Kidney (tissue), 13 donors: ENCODE measurements at regions not wholly inside any gene's neighbourhood (a gene's known extent, or its start where the extent isn't known, plus 50 kb on each side); places are given as distances from the start of the nearest gene placed in this dataset.

ENCODE experiments used
- DNase-seq, 5 donors: peaks; one replicate each; pipeline ENCODE4 v3.0.0-alpha.2; 2013 to 2020
- FAIRE-seq: peaks from 2 replicates; lab custom pipeline; 2012; peaks lifted over from hg19 to GRCh38; lab: Jason Lieb, UNC
- H3K27ac ChIP-seq, 2 donors: one replicate each; pipeline ENCODE4 v1.7.0; 2013; ENCODE audit warnings: low read depth in 2 of 2, low read length in 2 of 2, inconsistent platforms in 1 of 2
- H3K27me3 ChIP-seq: one replicate; pipeline ENCODE4 v1.7.1; 2013; ENCODE audit warnings: low read length, inconsistent platforms; ENCODE audit not compliant: control insufficient read depth, insufficient read depth
- H3K36me3 ChIP-seq, 3 donors: one replicate each; pipeline versions ENCODE4 v1.7.0 to v1.7.1; 2013; ENCODE audit warnings: low read length in 3 of 3, control low read depth in 1 of 3, inconsistent platforms in 1 of 3; ENCODE audit not compliant: insufficient read depth in 3 of 3, control insufficient read depth in 2 of 3
- H3K4me1 ChIP-seq, 3 donors: one replicate each; pipeline versions ENCODE4 v1.7.0 to v1.7.1; 2013; ENCODE audit warnings: low read length in 3 of 3, inconsistent platforms in 1 of 3, low read depth in 1 of 3; ENCODE audit not compliant: control insufficient read depth in 2 of 3, insufficient read depth in 2 of 3
- H3K4me3 ChIP-seq, 3 donors: one replicate each; pipeline versions ENCODE4 v1.7.0 to v1.8.1; 2013; ENCODE audit warnings: low read length in 3 of 3, control low read depth in 1 of 3, inconsistent platforms in 1 of 3
- H3K9ac ChIP-seq, 3 donors: one replicate each; pipeline versions ENCODE4 v1.7.0 to v1.7.1; 2013; ENCODE audit warnings: low read length in 3 of 3, control low read depth in 1 of 3, inconsistent platforms in 1 of 3
- H3K9me3 ChIP-seq, 3 donors: one replicate each; pipeline versions ENCODE4 v1.7.0 to v1.7.1; 2013; ENCODE audit warnings: low read length in 3 of 3, control low read depth in 1 of 3, inconsistent platforms in 1 of 3; ENCODE audit not compliant: control insufficient read depth in 2 of 3, insufficient read depth in 1 of 3
- intact Hi-C: fragments of 100-400 bp; cut with DNase I; formaldehyde crosslinking; loops from one replicate; pipeline ENCODE4 v1.11.1; 2022
- TF ChIP-seq, protein P1 (sequence below): IDR thresholded peaks from 3 replicates; pipeline ENCODE4 v1.5.1; 2012; ENCODE audit warnings: mild to moderate bottlenecking, moderate library complexity, borderline replicate concordance; ENCODE audit not compliant: insufficient read depth; ENCODE audit errors: extremely low read depth
- donor health status: control.
- donor health status: control.
- donor health status: control.
- donor health status: control.
- donor health status: control.
- donor health status: DM: yes; HTN: yes; CAD: no.
- donor health status: Normal renal cell carcinoma (clear cell type).

DNA sequence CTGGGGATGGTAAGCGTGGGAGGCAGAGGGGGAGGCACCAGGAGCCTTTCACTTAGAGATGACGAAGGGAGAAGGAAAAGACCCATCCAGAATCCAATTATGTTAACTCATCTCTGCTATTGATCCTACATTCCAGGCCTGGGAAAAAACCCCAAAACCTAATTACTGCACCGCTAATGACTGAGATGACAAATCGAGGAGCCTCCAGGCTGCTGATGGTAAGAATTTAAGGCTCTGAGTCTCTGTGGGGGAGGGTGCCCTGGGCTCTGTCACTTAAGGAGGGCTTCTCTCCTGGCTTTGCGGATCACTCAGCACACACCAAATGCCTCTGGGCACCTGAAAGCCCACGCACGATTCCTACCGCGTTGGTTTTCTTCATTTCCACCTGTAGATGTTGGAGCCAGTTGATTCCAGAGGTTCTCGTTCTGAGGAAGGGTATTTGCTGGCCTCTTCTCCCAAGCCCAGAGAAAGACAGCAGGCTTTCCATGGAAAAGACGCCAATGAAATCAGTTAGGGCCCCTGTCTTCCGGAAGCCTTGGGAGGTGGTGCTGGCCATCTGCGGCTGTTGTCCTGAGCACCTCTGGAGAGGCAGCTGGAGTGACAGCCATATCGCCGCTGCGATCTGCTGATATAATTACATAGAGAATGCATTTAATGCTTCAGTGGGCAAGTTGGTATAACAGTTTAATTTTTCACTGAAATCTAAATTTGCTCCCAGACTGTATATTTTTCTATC is 751.2 kb downstream of the BRD1 start:
- Histone ChIP-seq H3K36me3 (no peaks in the 10 kb centered on the region), H3K9ac (no peak overlapping the region), H3K9me3 (peaks cover 0 to 2% (median 0%) of the 10 kb centered on the region in 3 donors), H3K4me1 (no peaks in the 10 kb centered on the region), H3K27me3 (no peaks in the 10 kb centered on the region), H3K4me3 (no peak overlapping the region), H3K27ac (no peak overlapping the region)
- TF ChIP-seq, protein P1, sequence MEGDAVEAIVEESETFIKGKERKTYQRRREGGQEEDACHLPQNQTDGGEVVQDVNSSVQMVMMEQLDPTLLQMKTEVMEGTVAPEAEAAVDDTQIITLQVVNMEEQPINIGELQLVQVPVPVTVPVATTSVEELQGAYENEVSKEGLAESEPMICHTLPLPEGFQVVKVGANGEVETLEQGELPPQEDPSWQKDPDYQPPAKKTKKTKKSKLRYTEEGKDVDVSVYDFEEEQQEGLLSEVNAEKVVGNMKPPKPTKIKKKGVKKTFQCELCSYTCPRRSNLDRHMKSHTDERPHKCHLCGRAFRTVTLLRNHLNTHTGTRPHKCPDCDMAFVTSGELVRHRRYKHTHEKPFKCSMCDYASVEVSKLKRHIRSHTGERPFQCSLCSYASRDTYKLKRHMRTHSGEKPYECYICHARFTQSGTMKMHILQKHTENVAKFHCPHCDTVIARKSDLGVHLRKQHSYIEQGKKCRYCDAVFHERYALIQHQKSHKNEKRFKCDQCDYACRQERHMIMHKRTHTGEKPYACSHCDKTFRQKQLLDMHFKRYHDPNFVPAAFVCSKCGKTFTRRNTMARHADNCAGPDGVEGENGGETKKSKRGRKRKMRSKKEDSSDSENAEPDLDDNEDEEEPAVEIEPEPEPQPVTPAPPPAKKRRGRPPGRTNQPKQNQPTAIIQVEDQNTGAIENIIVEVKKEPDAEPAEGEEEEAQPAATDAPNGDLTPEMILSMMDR = no peak
- intact Hi-C loops = no loop called here
- DNase-seq (peak in 2 of 5 donors; percentile 22 to 23), FAIRE-seq (no peak)

DNA sequence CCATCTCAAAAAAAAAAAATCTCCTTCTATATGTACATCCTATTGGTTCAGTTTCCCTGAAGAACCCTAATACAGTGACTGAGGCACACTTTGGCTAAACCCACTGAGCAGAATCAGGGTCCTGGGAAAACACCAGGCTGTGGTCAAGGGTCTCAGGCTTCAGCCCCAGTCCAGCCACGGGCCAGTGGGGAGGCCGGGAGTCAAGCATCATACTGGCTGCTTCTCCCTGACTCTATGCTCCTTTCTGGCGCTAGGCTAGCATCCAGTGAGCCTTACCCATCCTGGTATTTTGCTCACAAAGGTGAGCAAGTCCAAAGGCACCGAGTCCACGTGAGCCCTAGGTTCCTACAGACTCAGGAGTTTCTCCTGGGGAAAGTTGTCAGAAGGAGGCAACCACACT is 752.5 kb downstream of the BRD1 start:
- intact Hi-C loops = no loop called here
- Histone ChIP-seq H3K9ac (no peak overlapping the region), H3K36me3 (no peaks in the 10 kb centered on the region), H3K4me1 (no peaks in the 10 kb centered on the region), H3K9me3 (peaks cover 0 to 2% (median 0%) of the 10 kb centered on the region in 3 donors), H3K4me3 (no peak overlapping the region), H3K27ac (no peak overlapping the region), H3K27me3 (no peaks in the 10 kb centered on the region)
- FAIRE-seq (no peak), DNase-seq (peak in 2 of 5 donors; percentile 8 to 21)
- TF ChIP-seq, protein P1 = no peak

DNA sequence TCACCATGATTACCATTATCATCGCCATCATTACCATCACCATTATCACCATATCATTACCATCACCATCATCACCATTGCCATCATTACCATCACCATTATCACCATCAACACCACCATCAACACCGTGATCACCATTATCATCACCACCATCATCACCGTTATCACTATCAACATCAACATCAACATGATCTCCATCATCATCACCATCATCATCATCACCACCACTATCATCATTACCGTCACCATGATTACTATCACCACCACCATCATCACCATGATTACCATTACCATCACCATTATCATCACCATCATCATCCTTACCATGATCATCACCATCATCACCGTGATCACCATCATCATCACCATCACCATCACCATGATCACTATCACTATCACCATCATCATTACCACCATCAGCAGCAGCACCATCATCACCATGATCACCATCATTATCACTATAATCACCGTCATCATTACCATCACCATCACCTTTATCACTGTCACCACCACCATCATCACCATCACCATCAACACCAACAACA is 753.7 kb downstream of the BRD1 start:
- Histone ChIP-seq H3K9me3 (peaks cover 0 to 2% (median 0%) of the 10 kb centered on the region in 3 donors), H3K4me1 (no peaks in the 10 kb centered on the region), H3K9ac (no peak overlapping the region), H3K27ac (no peak overlapping the region), H3K27me3 (no peaks in the 10 kb centered on the region), H3K36me3 (no peaks in the 10 kb centered on the region), H3K4me3 (peak overlapping the region in 1 of 3 donors; percentile 28)
- DNase-seq (no peak), FAIRE-seq (no peak)
- TF ChIP-seq, protein P1 = no peak
- intact Hi-C loops = no loop called here
